ENCODE measurements at regions not wholly inside any gene's neighbourhood (a gene's known extent, or its start where the extent isn't known, plus 50 kb on each side); places are given as distances from the start of the nearest gene placed in this dataset.
"Not testable (repeated sequence)": the region's sequence is repeated elsewhere in the genome, so short reads cannot be mapped to it uniquely, and the experiment has no call there.

- Mint-ChIP-seq H3K27ac (no peak overlapping the region), H3K27me3 (no peaks in the 10 kb centered on the region), H3K4me1 (no peaks in the 10 kb centered on the region), H3K4me3 (no peak overlapping the region), H3K9me3 (ENCODE audit: insufficient read depth) (peaks cover 3% of the 10 kb centered on the region)
- TF ChIP-seq CTCF (IDR thresholded peaks at IDR 0.05) (no peak), EZH2 (IDR thresholded peaks at IDR 0.05; ENCODE audit: borderline replicate concordance, insufficient read depth, low read depth, low read length, poor library complexity, severe bottlenecking) (no peak)
- ChIA-PET POLR2A (no interaction called here), CTCF (no interaction called here)
- H3K9ac ChIP-seq (ENCODE audit: low read length), result no peak overlapping the region
- DNase-seq (no peak), ATAC-seq (ENCODE audit: low read depth) (no peak)
- no peaks in the 10 kb centered on the region for H3K36me3 ChIP-seq (replicated peaks in 1 of 2; ENCODE audit: control extremely low read depth in 1 of 2, control insufficient read depth in 1 of 2, extremely low read depth in 1 of 2, insufficient read depth in 2 of 2, low read length in 1 of 2)
- H3K4me2 ChIP-seq (replicated peaks; ENCODE audit: low read depth, low read length, poor library complexity, severe bottlenecking), result no peak overlapping the region
- intact Hi-C loops (cut with micrococcal nuclease), result no loop called here
- H3K4me1 ChIP-seq (ENCODE audit: control insufficient read depth in 2 of 2, insufficient read depth in 2 of 2, low read length in 2 of 2), result no peaks in the 10 kb centered on the region
- no peak overlapping the region for H2AFZ ChIP-seq (ENCODE audit: insufficient read depth, low read depth, low read length, poor library complexity, severe bottlenecking)
- no peak overlapping the region for H3K4me3 ChIP-seq (ENCODE audit: control extremely low read depth in 1 of 5, extremely low read depth in 1 of 5, insufficient read depth in 1 of 5, low read depth in 2 of 5, low read length in 4 of 5)
- H3K27me3 ChIP-seq (replicated peaks in 1 of 4; ENCODE audit: control extremely low read depth in 1 of 4, control insufficient read depth in 3 of 4, insufficient read depth in 4 of 4, low read length in 3 of 4), result no peaks in the 10 kb centered on the region
- no peaks in the 10 kb centered on the region for H3K79me2 ChIP-seq (ENCODE audit: control insufficient read depth, insufficient read depth, low read length)
- WGBS (ENCODE audit: insufficient coverage), result no CpG with 5 or more reads among the region's 1 CpG
- no peaks in the 10 kb centered on the region for H3K9me3 ChIP-seq (ENCODE audit: control extremely low read depth in 1 of 3, control insufficient read depth in 2 of 3, insufficient read depth in 1 of 3, low read length in 2 of 3)
- H4K20me1 ChIP-seq (ENCODE audit: control insufficient read depth, insufficient read depth, low read length, poor library complexity, severe bottlenecking), result no peaks in the 10 kb centered on the region
- H3K27ac ChIP-seq (ENCODE audit: low read length in 2 of 2), result no peak overlapping the region
Measured at GRCh38 chr1:104266612-104267011, 516.9 kb downstream of the AMY1C start.

DNA sequence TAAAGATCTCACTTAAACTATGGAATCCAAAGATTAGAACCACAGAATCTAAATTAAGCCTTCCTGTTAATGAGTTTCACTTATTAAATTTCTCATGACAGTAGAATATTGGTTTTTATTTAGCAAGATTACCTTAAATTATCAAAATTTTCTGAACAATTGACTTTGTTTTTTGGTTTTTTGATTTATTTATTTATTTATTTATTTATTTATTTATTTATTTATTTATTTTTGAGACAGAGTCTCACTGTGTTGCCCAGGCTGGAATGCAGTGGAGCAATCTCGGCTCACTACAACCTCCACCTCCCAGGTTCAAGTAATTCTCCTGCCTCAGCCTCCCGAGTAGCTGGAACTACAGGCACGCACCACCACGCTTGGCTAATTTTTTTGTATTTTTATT lies 538.6 kb downstream of the AMY1C start:
- WGBS (ENCODE audit: insufficient coverage), result 83% methylated on average over 1 of the region's 4 CpGs
- H3K9ac ChIP-seq (ENCODE audit: low read length); H3K4me1 ChIP-seq (ENCODE audit: control insufficient read depth in 2 of 2, insufficient read depth in 2 of 2, low read length in 2 of 2); H3K9me3 Mint-ChIP-seq (ENCODE audit: insufficient read depth); H3K4me3 Mint-ChIP-seq; CTCF ChIA-PET; H3K4me1 Mint-ChIP-seq; H3K79me2 ChIP-seq (ENCODE audit: control insufficient read depth, insufficient read depth, low read length); DNase-seq; intact Hi-C loops (cut with micrococcal nuclease); H3K4me2 ChIP-seq (replicated peaks; ENCODE audit: low read depth, low read length, poor library complexity, severe bottlenecking); H3K36me3 ChIP-seq (replicated peaks in 1 of 2; ENCODE audit: control extremely low read depth in 1 of 2, control insufficient read depth in 1 of 2, extremely low read depth in 1 of 2, insufficient read depth in 2 of 2, low read length in 1 of 2); H3K27me3 Mint-ChIP-seq; H3K27me3 ChIP-seq (replicated peaks in 1 of 4; ENCODE audit: control extremely low read depth in 1 of 4, control insufficient read depth in 3 of 4, insufficient read depth in 4 of 4, low read length in 3 of 4); POLR2A ChIA-PET; ATAC-seq (ENCODE audit: low read depth); H2AFZ ChIP-seq (ENCODE audit: insufficient read depth, low read depth, low read length, poor library complexity, severe bottlenecking); H3K9me3 ChIP-seq (ENCODE audit: control extremely low read depth in 1 of 3, control insufficient read depth in 2 of 3, insufficient read depth in 1 of 3, low read length in 2 of 3); H3K27ac Mint-ChIP-seq; H3K4me3 ChIP-seq (ENCODE audit: control extremely low read depth in 1 of 5, extremely low read depth in 1 of 5, insufficient read depth in 1 of 5, low read depth in 2 of 5, low read length in 4 of 5); H4K20me1 ChIP-seq (ENCODE audit: control insufficient read depth, insufficient read depth, low read length, poor library complexity, severe bottlenecking); H3K27ac ChIP-seq (ENCODE audit: low read length in 2 of 2): not testable (repeated sequence)
